HEK293T (cell line): ENCODE measurements at regions not wholly inside any gene's neighbourhood (a gene's known extent, or its start where the extent isn't known, plus 50 kb on each side); places are given as distances from the start of the nearest gene placed in this dataset.

Source experiments
- ARNT ChIP-seq: fragments of 450-650 bp; IDR thresholded peaks from 2 replicates; pipeline ENCODE4 v1.6.1; 2017; ENCODE audit warnings: mild to moderate bottlenecking
- FOXK2 ChIP-seq: fragments of 450-650 bp; IDR thresholded peaks from 2 replicates; pipeline ENCODE4 v1.6.1; 2016; ENCODE audit warnings: mild to moderate bottlenecking
- L3MBTL2 ChIP-seq: fragments of 450-650 bp; conservative IDR thresholded peaks from 2 replicates; pipeline ENCODE4 v1.6.1; 2016; ENCODE audit warnings: mild to moderate bottlenecking
- SP1 ChIP-seq: fragments of 450-650 bp; IDR thresholded peaks from 2 replicates; pipeline ENCODE4 v1.6.1; 2017
- SUZ12 ChIP-seq: fragments of 450-650 bp; IDR thresholded peaks from 2 replicates; pipeline ENCODE4 v1.6.1; 2016; ENCODE audit warnings: mild to moderate bottlenecking

GRCh38 chr4:19743115-19743638 is 508.5 kb upstream of the SLIT2 start:
- TF ChIP-seq SP1 (no peak), L3MBTL2 (no peak), ARNT (no peak), FOXK2 (no peak), SUZ12 (no peak)
